ENCODE measurements at regions not wholly inside any gene's neighbourhood (a gene's known extent, or its start where the extent isn't known, plus 50 kb on each side); places are given as distances from the start of the nearest gene placed in this dataset.
A peak's percentile ranks its signal among the peaks of the same experiment; 100 is the strongest.

GRCh38 chr4:22246847-22247246, 269.0 kb downstream of the ADGRA3 start:
- peak; percentile 11 for DNase-seq (ENCODE audit: low read depth)
- TF ChIP-seq CTCF (IDR thresholded peaks at IDR 0.05; ENCODE audit: insufficient read depth, low read length), result no peak
- no peak overlapping the region for H3K4me3 ChIP-seq (ENCODE audit: low read depth, low read length)

GRCh38 chr4:22245294-22245693, 270.6 kb downstream of the ADGRA3 start:
- no peak for DNase-seq (ENCODE audit: low read depth)
- no peak overlapping the region for H3K4me3 ChIP-seq (ENCODE audit: low read depth, low read length)
- no peak for TF ChIP-seq CTCF (IDR thresholded peaks at IDR 0.05; ENCODE audit: insufficient read depth, low read length)

GRCh38 chr4:22241415-22241814, 274.5 kb downstream of the ADGRA3 start:
- no peak for TF ChIP-seq CTCF (IDR thresholded peaks at IDR 0.05; ENCODE audit: insufficient read depth, low read length)
- no peak for DNase-seq (ENCODE audit: low read depth)
- H3K4me3 ChIP-seq (ENCODE audit: low read depth, low read length), result no peak overlapping the region

- no peak overlapping the region for H3K4me3 ChIP-seq (ENCODE audit: low read depth, low read length)
- no peak for TF ChIP-seq CTCF (IDR thresholded peaks at IDR 0.05; ENCODE audit: insufficient read depth, low read length)
- DNase-seq (ENCODE audit: low read depth), result no peak
Measured at GRCh38 chr4:22240814-22241213, 275.1 kb downstream of the ADGRA3 start.

GRCh38 chr4:22238742-22239141, 277.1 kb downstream of the ADGRA3 start:
- no peak overlapping the region for H3K4me3 ChIP-seq (ENCODE audit: low read depth, low read length)
- TF ChIP-seq CTCF (IDR thresholded peaks at IDR 0.05; ENCODE audit: insufficient read depth, low read length), result peak; percentile 45
- DNase-seq (ENCODE audit: low read depth), result peak; percentile 12

- no peak for DNase-seq (ENCODE audit: low read depth)
- peak overlapping the region; percentile 41 for H3K4me3 ChIP-seq (ENCODE audit: low read depth, low read length)
- TF ChIP-seq CTCF (IDR thresholded peaks at IDR 0.05; ENCODE audit: insufficient read depth, low read length), result no peak
Measured at GRCh38 chr4:22237846-22238494, 277.9 kb downstream of the ADGRA3 start.
